Kasumi-1 (cell line): ENCODE measurements at regions not wholly inside any gene's neighbourhood (a gene's known extent, or its start where the extent isn't known, plus 50 kb on each side); places are given as distances from the start of the nearest gene placed in this dataset.
"Not testable (repeated sequence)": the region's sequence is repeated elsewhere in the genome, so short reads cannot be mapped to it uniquely, and the experiment has no call there.

Experiments used
- DNase-seq, 2 experiments: peaks; one replicate each; lab custom pipeline; 2025; lab: John Stamatoyannopoulos, UW

GRCh38 chr7:29703830-29704229 lies 102.5 kb upstream of the WIPF3 start:
- not testable (repeated sequence) for DNase-seq

GRCh38 chr7:29709002-29709401 lies 97.3 kb upstream of the WIPF3 start:
- DNase-seq, result not testable (repeated sequence)

DNA sequence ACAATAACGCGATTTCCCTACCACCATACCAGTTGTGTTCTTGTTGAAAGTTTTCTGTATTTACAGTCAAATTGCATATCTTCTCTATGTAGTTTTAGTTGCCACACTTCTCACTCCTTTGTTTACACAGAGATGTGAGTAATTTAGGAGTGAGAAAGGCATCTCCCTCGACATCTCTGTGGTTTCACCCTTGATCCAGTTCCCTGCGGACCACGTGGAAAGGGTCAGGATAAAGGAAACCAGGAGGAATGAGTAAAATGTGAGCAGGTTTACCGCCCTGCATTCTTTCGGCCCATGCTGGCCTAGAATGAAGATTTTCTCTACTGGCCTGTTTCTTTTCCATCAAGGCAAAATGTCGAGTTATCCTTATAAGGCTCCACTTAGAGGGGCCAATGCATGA lies 83.2 kb upstream of the WIPF3 start:
- not testable (repeated sequence) for DNase-seq

DNA sequence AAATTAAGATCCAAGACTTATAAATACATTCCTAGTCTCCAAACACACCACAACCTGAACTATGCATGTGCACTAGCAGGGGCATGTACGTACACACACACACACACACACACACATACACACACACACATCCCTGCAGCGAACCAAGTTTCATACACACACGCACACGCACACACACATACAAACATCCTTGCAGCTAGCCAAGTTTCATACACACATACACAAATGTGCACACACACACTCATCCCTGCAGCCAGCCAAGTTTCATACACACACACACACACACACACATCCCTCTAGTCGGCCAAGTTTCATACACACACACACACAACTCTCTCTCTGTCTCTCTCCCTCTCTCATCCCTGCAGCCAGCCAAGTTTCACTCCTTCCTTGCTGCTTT lies 82.7 kb upstream of the WIPF3 start:
- no peak for DNase-seq

DNA sequence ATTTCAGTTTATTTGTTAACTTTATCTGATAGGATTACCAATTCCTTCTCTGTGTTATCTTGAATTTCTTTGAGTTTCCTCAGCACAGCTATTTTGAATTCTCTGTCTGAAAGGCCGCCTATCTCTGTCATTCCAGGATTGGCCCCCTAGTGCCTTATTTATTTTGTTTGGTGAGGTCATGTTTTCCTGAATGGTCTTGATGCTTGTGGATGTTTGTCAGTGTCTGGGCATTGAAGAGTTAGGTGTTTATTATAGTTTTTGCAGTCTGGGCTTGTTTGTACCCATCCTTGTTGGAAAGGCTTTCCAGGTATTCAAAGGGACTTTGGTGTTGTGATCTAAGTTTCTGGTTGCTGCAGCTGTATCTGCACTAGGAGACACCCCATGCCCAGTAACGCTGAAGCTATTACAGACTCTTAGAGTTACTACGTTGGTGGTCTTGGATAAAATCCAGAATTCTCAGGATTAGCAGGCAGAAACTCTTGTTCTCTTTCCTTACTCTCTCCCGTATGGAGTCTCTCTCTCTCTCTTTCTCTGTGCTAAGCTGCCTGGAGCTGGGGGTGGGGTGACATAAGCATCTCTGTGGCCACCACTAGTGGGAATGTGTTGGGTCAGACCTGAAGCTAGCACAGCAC lies 76.7 kb upstream of the WIPF3 start:
- DNase-seq, result not testable (repeated sequence)

- no peak for DNase-seq
Measured at GRCh38 chr7:29734246-29734731, 72.0 kb upstream of the WIPF3 start.

GRCh38 chr7:29747645-29748245 lies 58.6 kb upstream of the WIPF3 start:
- not testable (repeated sequence) for DNase-seq

DNA sequence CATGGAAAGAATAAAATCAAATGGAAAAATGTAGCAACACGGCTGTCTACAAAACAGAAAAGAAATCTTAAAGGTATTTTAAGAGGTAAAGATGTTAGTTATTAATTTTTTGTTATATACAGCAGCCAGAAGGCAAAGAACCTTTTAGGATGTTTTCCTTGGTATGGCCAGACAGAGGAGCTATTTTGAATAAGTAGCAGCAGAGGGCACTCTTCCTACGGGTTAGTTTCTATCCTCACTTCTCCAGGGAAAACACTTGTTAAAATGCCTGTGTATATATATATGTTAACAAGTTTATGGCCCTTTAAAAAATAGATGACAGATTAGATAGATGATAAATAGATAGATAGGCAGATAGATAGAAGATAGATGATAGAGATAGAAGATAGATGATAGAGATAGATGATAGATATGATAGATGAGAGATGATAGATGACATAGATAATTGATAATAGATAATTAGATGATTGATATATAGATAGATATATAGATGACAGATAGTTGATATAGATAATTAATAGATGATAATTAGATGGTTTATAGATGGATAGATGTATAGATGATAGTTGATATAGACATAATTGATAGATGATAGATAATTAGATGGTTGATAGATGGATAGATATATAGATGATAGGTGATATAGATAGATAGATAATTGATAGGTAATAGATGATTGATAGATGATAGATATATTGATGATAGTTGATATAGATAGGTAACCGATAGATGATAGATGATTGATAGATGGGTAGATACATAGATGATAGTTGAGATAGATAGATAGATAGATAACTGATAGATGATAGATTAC lies 57.8 kb upstream of the WIPF3 start:
- DNase-seq, result peak; percentile 87 to 95

- no peak for DNase-seq
Measured at GRCh38 chr7:29749701-29750321, 56.5 kb upstream of the WIPF3 start.

DNA sequence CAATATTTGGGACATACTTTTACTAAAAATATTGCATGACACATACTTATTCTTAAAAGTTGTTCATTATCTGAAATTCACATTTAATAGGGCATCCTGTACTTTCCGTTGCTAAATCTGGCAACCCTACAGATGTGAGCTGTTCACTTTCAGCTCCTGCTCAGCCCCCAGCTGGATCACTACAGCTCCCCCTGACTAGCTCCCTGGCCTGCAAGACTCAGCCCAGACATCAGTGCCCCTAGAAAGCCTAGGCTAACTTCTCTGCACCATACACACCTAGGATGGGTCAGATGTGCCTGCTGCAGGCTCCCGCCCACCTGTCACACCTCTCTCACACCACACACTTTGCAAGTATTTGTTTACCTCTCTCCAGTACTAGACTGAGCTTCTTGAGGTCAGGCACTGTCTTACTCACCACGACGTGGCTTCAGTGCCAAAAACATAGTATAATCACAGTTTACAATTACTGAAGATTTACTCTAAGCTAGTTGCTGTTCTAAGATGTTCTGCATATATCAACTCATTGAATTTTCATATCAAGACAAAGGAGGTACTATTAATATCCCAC lies 55.9 kb upstream of the WIPF3 start:
- DNase-seq, result not testable (repeated sequence)

- DNase-seq, result not testable (repeated sequence)
Measured at GRCh38 chr7:29751012-29751411, 55.3 kb upstream of the WIPF3 start.

GRCh38 chr7:29754874-29755490 lies 51.3 kb upstream of the WIPF3 start:
- no peak for DNase-seq
